DMS 273 (cell line): ENCODE measurements at regions not wholly inside any gene's neighbourhood (a gene's known extent, or its start where the extent isn't known, plus 50 kb on each side); places are given as distances from the start of the nearest gene placed in this dataset.

ENCODE experiments used
- DNase-seq: peaks from one replicate; lab custom pipeline; 2025; ENCODE audit not compliant: unreplicated experiment; lab: John Stamatoyannopoulos, UW

GRCh38 chr2:150789376-150789905 is 302.0 kb upstream of the RND3 start:
- DNase-seq: no peak

GRCh38 chr2:150788426-150789140 is 301.1 kb upstream of the RND3 start:
- DNase-seq: no peak

GRCh38 chr2:150787353-150788093 is 300.1 kb upstream of the RND3 start:
- no peak for DNase-seq

GRCh38 chr2:150784389-150784788 is 296.9 kb upstream of the RND3 start:
- no peak for DNase-seq

GRCh38 chr2:150783896-150784295 is 296.4 kb upstream of the RND3 start:
- no peak for DNase-seq

- no peak for DNase-seq
These were observed 295.5 kb upstream of the RND3 start for GRCh38 chr2:150783015-150783414.

- no peak for DNase-seq
These were observed 295.1 kb upstream of the RND3 start for GRCh38 chr2:150782613-150783012.

GRCh38 chr2:150781142-150781541 is 293.7 kb upstream of the RND3 start:
- DNase-seq: no peak

- no peak for DNase-seq
These were observed 291.4 kb upstream of the RND3 start for GRCh38 chr2:150778828-150779227.

- no peak for DNase-seq
These were observed 282.0 kb upstream of the RND3 start for GRCh38 chr2:150769421-150769820.

- peak; percentile 45 for DNase-seq
These were observed 280.7 kb upstream of the RND3 start for GRCh38 chr2:150767991-150768746.

GRCh38 chr2:150762571-150762970 is 275.1 kb upstream of the RND3 start:
- DNase-seq: no peak

- DNase-seq: peak; percentile 10
These were observed 272.1 kb upstream of the RND3 start for GRCh38 chr2:150759531-150759930.

- DNase-seq: no peak
These were observed 271.6 kb upstream of the RND3 start for GRCh38 chr2:150759106-150759505.

GRCh38 chr2:150752229-150752628 is 264.8 kb upstream of the RND3 start:
- no peak for DNase-seq

- no peak for DNase-seq
These were observed 263.3 kb upstream of the RND3 start for GRCh38 chr2:150750720-150751119.

- no peak for DNase-seq
These were observed 254.6 kb upstream of the RND3 start for GRCh38 chr2:150742094-150742493.

- no peak for DNase-seq
These were observed 248.5 kb upstream of the RND3 start for GRCh38 chr2:150735894-150736498.

GRCh38 chr2:150733051-150733618 is 245.7 kb upstream of the RND3 start:
- no peak for DNase-seq

- no peak for DNase-seq
These were observed 245.0 kb upstream of the RND3 start for GRCh38 chr2:150732491-150732890.

GRCh38 chr2:150732064-150732463 is 244.6 kb upstream of the RND3 start:
- DNase-seq: no peak
